HG02623 (cell line): ENCODE measurements at regions not wholly inside any gene's neighbourhood (a gene's known extent, or its start where the extent isn't known, plus 50 kb on each side); places are given as distances from the start of the nearest gene placed in this dataset.

Experiments
- ATAC-seq: cut with Tn5 transposase; IDR thresholded peaks from one replicate; pipeline ENCODE4 v1.9.1; 2021; ENCODE audit warnings: moderate library complexity; ENCODE audit not compliant: unreplicated experiment

DNA sequence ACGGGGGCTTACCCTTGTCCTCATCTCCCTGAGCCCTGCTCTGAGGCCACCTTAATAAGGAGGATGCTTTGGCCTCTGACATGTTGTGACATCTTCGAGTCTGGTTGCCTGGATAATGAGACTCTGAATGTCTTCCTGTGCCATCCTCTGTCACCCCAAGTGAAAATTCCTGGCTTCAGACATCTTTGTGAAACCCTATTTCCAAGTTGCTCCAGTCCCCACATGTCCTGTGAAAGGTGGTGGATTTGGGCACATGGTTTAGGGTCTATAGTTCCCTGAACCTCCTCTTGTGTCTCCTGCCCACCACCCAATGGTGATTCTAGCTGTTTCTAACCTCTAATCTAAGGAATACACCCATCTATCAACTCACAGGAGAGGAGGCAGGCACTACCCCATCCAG, 223.1 kb upstream of the GLI3 start:
- ATAC-seq = no peak

- no peak for ATAC-seq
Measured at GRCh38 chr7:42457663-42458062, 220.7 kb upstream of the GLI3 start.

DNA sequence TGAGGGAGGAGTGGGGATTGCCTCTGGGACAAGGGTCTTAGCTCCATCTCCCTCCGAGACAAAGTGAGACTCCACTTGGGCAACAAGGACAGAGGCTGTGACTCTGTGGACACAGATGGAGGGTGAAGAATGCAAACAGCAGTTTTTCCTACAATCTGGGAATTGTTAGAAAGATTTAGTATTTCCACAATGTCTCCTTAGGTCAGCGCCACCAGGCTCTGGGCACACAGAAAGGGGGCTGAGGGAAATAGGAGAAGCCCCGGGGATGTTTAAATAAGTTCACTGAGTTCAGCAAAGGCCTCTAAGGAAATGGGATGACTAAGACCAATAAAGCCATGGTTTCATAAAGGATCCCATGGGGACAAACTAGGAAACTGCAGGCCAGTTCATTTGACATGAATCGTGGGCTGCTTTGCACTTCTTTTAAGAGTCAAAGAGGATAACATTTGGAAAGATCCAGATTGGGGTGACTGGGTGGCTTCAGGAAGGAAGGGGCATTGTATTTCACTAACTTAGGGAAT, 219.8 kb upstream of the GLI3 start:
- no peak for ATAC-seq

DNA sequence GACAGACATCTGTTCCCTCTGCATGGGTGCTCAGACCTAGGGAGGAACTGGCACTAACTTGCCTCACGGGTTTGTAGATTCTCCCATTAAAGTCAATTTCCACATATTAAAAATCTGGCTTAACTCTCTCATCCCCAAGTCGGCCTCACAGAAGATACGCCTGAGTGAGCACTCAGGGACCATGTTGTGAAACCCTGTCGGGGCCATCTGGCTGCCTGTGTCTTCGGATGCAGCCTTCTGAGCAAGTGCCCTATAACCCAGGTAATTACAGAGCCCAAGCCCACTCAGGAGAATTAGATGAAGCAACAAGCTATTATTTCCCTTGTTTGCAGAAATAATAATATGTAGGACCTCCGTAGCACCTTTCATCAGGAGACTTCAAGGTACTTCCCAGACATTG, 219.3 kb upstream of the GLI3 start:
- no peak for ATAC-seq

- no peak for ATAC-seq
Measured at GRCh38 chr7:42453931-42454361, 216.9 kb upstream of the GLI3 start.

DNA sequence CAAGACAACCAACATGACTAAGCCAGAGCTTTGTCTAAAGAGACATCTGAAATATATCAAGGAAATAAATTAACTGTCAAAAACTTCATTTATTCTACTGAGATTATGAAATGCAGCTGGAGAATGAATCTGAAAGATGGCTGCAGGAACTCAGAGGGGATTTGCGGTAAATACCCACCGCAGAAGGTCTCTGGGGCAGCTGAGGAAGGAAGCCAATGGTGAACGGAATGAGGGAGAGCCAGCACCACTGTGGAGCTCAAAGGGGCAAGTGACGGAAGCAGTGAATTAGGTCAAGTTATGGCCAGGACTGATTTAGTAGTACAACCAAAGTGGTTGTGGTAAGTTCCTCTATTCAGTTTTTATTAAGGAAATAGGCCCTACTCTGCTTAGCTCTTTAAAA, 215.3 kb upstream of the GLI3 start:
- no peak for ATAC-seq

DNA sequence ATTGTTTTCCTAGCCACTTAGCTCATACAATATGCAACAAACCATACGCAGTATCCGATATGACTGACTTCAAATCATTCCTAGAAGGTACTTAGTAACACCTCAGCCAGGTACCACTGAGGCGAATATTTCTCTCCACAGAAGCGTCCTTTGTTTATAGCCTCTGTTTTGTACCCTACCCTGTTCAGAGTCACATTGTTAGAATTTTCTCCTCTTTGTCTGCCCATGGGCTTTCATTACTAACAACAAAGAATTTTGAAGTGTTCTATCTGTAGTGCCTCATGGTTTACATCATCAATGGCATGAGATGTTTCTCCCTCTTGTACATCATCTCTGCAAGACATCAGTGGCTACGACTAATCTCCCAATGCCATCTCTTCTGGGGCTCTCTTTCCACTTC, 212.4 kb upstream of the GLI3 start:
- ATAC-seq = no peak

GRCh38 chr7:42448901-42449300, 211.9 kb upstream of the GLI3 start:
- no peak for ATAC-seq

DNA sequence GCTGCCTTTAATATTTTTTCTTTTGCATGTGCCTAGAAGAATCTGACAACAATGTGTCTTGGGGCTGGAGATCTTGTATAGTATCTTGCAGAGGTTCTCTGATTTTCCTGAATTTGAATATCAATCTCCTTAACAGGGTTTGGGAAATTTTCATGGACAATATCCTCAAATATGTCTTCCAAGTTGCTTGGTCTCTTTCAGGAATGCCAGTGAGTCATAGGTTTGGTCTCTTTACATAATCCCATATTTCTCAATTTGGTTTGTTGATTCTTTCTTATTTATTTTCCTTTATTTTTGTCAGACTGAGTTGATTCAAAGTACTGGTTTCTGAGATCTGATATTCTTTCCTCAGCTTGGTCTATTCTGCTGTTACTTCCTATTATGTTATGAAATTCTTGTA, 208.7 kb upstream of the GLI3 start:
- no peak for ATAC-seq

GRCh38 chr7:42440951-42441350, 203.9 kb upstream of the GLI3 start:
- no peak for ATAC-seq

- ATAC-seq = no peak
Measured at GRCh38 chr7:42432644-42433043, 195.6 kb upstream of the GLI3 start.

GRCh38 chr7:42431873-42432272, 194.9 kb upstream of the GLI3 start:
- no peak for ATAC-seq

DNA sequence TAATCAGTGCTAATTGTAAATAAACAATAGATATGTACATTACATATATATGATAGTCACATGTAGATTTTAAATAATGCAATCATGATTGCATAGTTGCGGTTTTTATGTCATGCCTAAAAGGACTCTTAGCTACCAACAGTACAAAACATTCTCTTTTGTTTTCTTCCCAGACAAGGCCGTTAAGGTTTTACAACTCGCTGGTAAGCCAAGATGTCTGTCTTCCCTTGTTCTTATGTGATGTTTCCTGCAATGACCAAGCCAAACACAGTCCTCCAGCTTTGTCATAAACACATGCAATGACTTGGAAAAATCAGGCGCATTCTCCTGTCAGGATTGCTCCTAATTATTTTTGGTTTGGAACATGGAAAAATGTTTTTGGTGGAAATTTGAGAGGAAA, 192.3 kb upstream of the GLI3 start:
- no peak for ATAC-seq

DNA sequence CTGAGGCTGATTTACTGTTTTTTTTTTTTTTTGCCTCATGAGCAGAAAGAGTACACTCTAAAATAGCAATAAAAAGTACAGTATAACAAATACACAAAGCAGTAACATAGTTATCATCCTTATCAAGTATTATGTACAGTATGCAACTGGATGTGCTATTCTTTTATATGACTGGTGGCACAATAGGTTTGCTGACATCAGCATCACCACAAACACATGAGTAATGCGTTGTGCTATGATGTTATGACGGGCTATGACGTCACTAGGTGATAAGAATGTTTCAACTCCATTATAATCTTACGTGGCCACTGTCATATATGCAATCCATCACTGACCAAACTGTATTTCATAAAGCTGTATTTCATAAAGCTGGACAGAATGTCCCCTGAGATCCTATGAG, 189.2 kb upstream of the GLI3 start:
- ATAC-seq = no peak

GRCh38 chr7:42414941-42415505, 178.0 kb upstream of the GLI3 start:
- no peak for ATAC-seq

- no peak for ATAC-seq
Measured at GRCh38 chr7:42414028-42414427, 177.0 kb upstream of the GLI3 start.

DNA sequence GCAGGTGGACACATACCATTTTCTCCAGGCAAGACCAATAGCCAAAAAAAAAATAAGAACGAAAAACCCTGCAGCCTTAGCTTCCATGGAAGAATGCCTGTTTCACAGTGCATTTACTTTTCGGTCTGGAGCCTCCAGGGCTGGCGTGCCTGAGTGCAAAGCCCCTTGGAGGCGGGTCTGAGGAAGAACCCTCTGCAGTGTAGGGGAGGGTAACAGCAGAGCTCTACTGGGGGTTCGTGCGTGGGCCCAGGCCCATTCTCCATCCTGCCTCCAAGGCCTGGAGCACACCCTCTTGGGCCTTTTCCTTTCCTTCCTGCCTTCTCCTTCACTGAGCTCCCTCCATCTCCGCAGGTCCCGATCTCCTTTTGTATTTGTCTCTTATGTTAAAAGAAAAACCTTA, 172.3 kb upstream of the GLI3 start:
- ATAC-seq = no peak

DNA sequence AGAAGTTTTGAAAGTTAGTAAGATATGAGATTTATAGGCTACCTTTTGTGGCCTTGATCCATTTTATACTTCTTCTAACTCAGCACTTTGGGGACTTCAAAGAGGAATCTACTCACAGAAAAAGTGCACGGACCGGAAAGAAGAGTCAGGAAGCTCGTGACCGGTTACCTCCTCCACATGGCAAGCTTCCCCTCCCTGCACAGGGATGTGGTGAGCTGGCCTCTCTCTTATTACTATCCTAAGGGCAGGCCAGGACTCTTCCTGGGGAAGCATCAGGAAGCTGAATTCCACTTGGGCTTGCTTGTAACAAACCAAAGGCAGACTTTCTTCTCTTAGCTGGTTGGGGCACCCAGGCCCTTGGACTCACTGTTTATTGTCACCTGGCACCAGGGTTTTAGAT, 170.8 kb upstream of the GLI3 start:
- ATAC-seq = no peak

DNA sequence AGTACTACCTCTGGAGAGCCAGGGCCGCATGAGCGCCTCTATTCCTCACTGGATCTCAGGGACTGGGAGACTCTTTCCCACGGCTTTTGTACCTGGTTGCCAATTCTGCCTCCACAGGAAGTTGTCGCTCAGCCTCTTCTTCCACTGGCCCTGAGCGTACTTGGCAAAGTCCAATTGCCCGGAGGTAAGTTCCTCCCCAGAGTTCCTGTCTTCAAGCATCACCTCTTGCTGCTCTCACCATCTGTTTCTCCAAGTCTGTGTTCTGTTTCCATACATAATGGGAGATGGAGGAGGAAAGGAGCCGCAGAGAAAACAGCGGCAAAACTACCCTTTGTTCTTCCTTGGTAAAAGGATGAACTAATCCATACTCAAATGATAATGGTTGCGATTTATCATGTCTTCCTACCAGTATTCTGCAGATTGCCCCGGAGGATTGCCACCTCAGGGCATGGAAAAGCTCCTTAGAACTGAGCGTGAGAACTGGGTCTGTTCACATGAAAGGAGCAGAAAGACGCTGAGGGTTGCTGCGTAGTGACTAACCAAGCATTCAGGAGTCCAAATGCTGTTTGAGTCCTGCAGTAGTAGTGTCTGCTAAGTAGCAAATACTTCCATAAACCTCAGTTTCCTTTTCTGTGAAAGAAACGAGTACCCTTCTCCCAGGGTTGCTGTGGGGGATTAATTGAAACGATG, 170.2 kb upstream of the GLI3 start:
- no peak for ATAC-seq

- ATAC-seq = no peak
Measured at GRCh38 chr7:42406358-42406757, 169.3 kb upstream of the GLI3 start.

DNA sequence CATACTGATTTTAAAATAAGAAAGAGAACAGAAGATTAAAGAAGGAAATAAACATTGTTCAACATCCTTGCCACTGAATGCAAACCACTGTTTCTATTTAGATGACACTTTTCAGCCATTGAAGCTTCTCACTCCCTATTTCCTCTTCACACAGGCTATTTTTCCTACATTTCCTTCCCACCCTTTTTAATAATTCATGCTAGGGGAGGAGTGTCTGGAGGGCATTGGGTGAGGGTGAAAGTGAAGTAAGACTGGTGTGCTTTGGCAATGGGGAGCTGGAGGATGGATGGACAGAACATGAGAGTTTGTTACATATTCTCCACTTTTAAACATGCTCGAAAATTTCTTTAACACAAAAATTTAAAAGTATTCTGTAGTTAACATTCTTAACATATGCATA, 168.8 kb upstream of the GLI3 start:
- no peak for ATAC-seq

GRCh38 chr7:42403831-42404230, 166.8 kb upstream of the GLI3 start:
- ATAC-seq = no peak

GRCh38 chr7:42400961-42401360, 164.0 kb upstream of the GLI3 start:
- ATAC-seq = no peak
